ENCODE measurements at regions not wholly inside any gene's neighbourhood (a gene's known extent, or its start where the extent isn't known, plus 50 kb on each side); places are given as distances from the start of the nearest gene placed in this dataset.

DNA sequence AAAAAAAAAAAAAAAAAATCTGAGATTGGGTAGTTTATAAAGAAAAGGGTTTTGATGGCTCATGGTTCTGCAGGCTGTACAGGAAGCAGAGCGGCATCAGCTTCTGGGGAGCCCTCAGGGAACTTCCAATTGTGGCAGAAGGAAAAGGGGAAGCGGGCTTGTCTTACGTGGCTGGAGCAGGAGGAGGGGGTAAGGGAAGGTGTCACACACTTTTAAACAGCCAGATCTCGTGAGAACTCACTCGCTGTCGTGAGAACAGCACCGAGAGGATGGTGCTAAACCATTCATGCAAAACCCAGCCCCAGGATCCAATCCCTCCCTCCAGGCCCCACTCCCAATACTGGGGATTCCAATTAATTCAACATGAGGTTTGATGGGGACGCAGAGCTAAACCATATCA is 806.2 kb downstream of the TBC1D22A start:
- TF ChIP-seq, protein P1, sequence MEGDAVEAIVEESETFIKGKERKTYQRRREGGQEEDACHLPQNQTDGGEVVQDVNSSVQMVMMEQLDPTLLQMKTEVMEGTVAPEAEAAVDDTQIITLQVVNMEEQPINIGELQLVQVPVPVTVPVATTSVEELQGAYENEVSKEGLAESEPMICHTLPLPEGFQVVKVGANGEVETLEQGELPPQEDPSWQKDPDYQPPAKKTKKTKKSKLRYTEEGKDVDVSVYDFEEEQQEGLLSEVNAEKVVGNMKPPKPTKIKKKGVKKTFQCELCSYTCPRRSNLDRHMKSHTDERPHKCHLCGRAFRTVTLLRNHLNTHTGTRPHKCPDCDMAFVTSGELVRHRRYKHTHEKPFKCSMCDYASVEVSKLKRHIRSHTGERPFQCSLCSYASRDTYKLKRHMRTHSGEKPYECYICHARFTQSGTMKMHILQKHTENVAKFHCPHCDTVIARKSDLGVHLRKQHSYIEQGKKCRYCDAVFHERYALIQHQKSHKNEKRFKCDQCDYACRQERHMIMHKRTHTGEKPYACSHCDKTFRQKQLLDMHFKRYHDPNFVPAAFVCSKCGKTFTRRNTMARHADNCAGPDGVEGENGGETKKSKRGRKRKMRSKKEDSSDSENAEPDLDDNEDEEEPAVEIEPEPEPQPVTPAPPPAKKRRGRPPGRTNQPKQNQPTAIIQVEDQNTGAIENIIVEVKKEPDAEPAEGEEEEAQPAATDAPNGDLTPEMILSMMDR (IDR thresholded peaks at IDR 0.05; ENCODE audit: low read depth, low read length, missing control alignments), result no peak
- no peak for DNase-seq (ENCODE audit: low read depth)
- in situ Hi-C loops (cut with HindIII; ENCODE audit: low sequenced_read_pairs), result no loop called here
- H3K4me3 ChIP-seq (ENCODE audit: low read depth, low read length), result no peak overlapping the region

DNA sequence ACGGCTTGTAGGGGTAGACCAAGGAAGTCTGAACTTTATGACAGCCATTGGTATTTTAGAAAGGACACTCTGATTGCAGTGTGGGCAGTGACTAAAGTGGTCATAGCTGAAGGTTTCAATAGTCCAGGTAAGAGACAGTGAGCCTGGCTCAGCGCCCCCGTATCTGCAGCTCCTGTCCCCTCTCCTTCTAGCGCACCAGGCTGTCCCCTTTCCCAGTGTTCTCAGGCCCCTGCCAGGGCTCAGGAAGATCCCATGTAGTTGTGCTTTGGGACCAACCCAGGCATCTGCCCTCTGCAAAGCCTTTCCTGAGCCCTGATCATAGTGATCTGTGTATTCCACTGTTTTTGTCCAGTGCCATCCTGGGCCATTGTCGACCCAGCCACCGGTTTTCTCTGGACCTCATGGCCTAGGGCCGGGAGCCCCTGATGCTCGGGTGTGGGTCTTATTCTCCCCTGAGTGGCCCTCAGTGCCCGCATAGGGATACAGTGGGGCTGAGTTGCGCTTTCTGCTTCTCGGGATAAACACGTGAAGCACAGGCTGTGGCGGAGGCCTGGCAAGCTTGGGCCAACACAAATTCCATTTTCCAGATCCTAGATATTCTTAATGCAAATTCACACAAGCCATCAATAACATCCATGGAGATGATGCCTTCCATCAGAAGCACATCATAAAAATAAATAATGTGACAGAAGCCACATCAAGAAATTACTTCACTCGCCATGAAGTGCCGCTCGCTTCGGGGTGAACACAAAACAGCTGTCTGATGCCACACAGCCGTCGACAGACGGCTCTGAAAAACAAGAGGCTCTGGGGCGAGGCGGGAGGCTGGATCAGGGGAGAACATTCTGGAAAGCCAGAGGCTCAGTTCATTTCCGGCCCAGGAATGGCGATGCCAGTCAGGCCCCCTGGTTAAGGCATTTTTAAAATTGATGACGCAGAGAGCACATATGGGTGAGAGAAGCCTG is 805.0 kb downstream of the TBC1D22A start:
- H3K4me3 ChIP-seq (ENCODE audit: low read depth, low read length), result no peak overlapping the region
- DNase-seq (ENCODE audit: low read depth), result no peak
- in situ Hi-C loops (cut with HindIII; ENCODE audit: low sequenced_read_pairs), result no loop called here
- TF ChIP-seq, protein P1 (IDR thresholded peaks at IDR 0.05; ENCODE audit: low read depth, low read length, missing control alignments), result no peak

DNA sequence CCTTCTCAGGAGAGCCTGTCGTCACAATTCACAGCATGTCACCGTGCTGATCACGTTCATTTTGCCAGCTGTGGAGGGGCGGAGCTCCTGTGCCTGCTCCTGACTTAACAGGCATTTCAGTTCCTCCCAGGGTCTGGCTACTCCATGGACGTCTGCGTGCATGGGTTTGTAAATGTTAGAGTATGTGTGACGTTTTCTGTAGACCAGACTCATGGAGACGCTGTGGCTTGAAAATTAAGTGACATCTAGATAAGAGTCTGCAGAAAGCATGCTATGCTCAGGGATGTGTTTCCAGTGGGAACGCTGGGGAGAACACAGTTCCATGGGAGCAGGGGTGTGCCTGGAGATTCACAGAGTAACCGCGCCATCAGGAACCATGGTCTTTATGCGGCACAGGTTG is 804.0 kb downstream of the TBC1D22A start:
- no peak overlapping the region for H3K4me3 ChIP-seq (ENCODE audit: low read depth, low read length)
- no peak for DNase-seq (ENCODE audit: low read depth)
- in situ Hi-C loops (cut with HindIII; ENCODE audit: low sequenced_read_pairs), result no loop called here
- TF ChIP-seq, protein P1 (IDR thresholded peaks at IDR 0.05; ENCODE audit: low read depth, low read length, missing control alignments), result no peak

DNA sequence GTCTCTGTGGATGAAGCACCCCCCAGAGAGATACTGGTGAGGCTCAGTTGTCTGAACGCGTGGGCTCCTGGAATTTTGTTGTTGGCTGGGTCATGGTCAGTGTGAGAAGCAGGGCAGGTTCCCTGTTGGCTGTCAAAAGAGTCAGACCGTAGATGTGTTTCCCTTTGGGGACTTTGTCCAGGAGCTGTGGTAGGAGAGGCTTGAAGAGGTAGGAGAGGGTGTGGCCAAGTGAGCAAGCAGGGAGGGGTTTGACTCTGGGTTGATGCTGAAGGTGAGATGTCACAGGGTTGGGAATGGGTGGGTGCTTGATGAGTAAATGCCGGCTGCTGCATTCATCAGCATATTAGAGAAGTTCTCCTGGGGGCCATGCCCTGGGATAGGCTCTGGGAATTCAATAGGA is 803.2 kb downstream of the TBC1D22A start:
- no peak overlapping the region for H3K4me3 ChIP-seq (ENCODE audit: low read depth, low read length)
- in situ Hi-C loops (cut with HindIII; ENCODE audit: low sequenced_read_pairs), result no loop called here
- TF ChIP-seq, protein P1 (IDR thresholded peaks at IDR 0.05; ENCODE audit: low read depth, low read length, missing control alignments), result no peak
- DNase-seq (ENCODE audit: low read depth), result no peak

DNA sequence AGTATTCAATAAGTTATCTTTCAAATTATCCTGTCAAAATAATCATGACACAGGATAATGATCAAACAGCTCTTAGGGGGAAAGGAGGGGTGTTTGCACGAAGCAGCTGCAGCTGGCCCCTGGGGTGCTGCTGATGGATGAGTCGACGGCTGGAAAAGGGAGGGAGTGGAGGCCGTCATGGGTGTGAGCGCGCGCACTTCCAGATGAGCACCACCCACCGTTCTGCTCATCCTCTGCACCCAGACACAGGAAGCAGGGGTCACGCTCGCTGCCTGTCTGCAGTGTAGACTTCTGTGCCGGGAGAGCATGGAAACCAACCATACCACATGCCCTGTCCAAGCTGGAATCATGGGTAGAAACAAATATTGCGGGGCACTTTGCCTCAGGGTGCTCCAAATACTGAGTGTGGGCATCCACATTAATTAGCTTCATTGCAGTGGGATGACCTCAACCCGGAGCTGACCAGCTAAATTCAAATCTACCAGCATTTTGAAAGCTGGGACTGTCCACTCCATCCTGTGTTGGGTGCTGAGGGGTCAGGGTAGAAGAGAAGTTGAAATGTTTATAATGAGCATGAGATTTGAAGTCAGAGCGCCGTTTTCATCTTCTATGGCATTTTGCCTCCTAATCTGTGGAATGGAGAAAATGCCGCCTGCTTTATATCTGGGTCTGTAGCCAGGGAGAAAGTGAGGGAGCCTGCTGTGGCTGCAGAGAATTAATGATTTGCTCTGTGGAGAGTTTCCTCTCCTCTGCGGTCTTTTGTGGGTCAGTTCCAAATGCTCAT is 802.4 kb downstream of the TBC1D22A start:
- in situ Hi-C loops (cut with HindIII; ENCODE audit: low sequenced_read_pairs), result no loop called here
- no peak for DNase-seq (ENCODE audit: low read depth)
- TF ChIP-seq, protein P1 (IDR thresholded peaks at IDR 0.05; ENCODE audit: low read depth, low read length, missing control alignments), result no peak
- H3K4me3 ChIP-seq (ENCODE audit: low read depth, low read length), result no peak overlapping the region

DNA sequence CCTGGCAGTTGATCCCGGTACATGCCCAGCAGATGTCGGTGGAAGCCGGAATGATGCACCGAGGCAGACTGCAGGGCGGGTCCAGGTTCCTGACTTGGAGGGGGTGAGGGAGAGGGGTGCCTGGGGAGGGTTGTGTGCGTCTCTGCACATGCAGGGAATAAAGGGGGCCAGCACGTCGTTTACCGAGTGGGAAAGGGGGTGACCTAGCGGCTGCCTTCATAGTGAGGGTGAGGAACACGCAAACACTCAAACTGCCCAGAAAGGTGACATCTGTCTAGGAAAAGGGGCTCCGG is 801.7 kb downstream of the TBC1D22A start:
- in situ Hi-C loops (cut with HindIII; ENCODE audit: low sequenced_read_pairs), result no loop called here
- DNase-seq (ENCODE audit: low read depth), result no peak
- TF ChIP-seq, protein P1 (IDR thresholded peaks at IDR 0.05; ENCODE audit: low read depth, low read length, missing control alignments), result no peak
- H3K4me3 ChIP-seq (ENCODE audit: low read depth, low read length), result no peak overlapping the region
